HFFc6 (cell line): ENCODE measurements at regions not wholly inside any gene's neighbourhood (a gene's known extent, or its start where the extent isn't known, plus 50 kb on each side); places are given as distances from the start of the nearest gene placed in this dataset.

Experiments
- DNase-seq: peaks from one replicate; pipeline ENCODE4 v3.0.0-alpha.2; 2018
- H3K27ac Mint-ChIP-seq: 2 replicates; pipeline ENCODE4 v1.8.0; 2020; ENCODE audit warnings: mild to moderate bottlenecking, mixed read lengths
- H3K27me3 Mint-ChIP-seq: 2 replicates; pipeline ENCODE4 v1.8.0; 2021; ENCODE audit warnings: mild to moderate bottlenecking, moderate library complexity, mixed read lengths; ENCODE audit not compliant: insufficient read depth
- H3K36me3 Mint-ChIP-seq: 2 replicates; pipeline ENCODE4 v1.8.0; 2021; ENCODE audit warnings: low read depth, mixed read lengths
- H3K4me1 Mint-ChIP-seq: 2 replicates; pipeline ENCODE4 v1.8.0; 2020; ENCODE audit warnings: low read depth, mixed read lengths
- H3K4me3 Mint-ChIP-seq: 2 replicates; pipeline ENCODE4 v1.8.0; 2020; ENCODE audit warnings: mild to moderate bottlenecking, moderate library complexity, mixed read lengths
- H3K9me3 Mint-ChIP-seq: 2 replicates; pipeline ENCODE4 v1.8.0; 2020; ENCODE audit warnings: mild to moderate bottlenecking, mixed read lengths
- CTCF ChIP-seq: fragments of 200-600 bp; sonication (generic); IDR thresholded peaks from 2 replicates; pipeline ENCODE4 v1.5.0; 2021; ENCODE audit warnings: antibody characterized with exemption, mild to moderate bottlenecking

DNA sequence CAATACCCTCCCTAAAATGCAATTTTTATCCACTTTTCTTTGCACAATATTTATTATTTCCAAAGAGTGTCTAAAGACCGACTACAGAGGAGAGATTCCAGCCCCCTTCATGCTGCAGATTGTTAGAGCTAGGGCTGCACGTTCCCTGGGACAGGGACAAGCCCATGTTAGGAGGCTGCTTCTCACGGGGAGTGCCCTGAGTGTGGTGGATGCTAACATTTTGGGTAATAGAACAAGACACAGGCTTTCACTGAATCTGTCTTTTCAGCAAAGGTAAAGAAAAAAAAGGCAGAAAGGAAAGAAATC lies 125.4 kb downstream of the RIPK4 start:
- no peaks in the 10 kb centered on the region for H3K27me3 Mint-ChIP-seq
- peaks cover 10% of the 10 kb centered on the region for H3K36me3 Mint-ChIP-seq
- H3K4me3 Mint-ChIP-seq = peak overlapping the region; percentile 81
- DNase-seq = no peak
- peak overlapping the region; percentile 99 for H3K27ac Mint-ChIP-seq
- H3K9me3 Mint-ChIP-seq = peaks cover 9% of the 10 kb centered on the region
- H3K4me1 Mint-ChIP-seq = peaks cover 42% of the 10 kb centered on the region
- TF ChIP-seq CTCF = no peak

- Mint-ChIP-seq H3K27me3 (no peaks in the 10 kb centered on the region), H3K4me3 (peak overlapping the region; percentile 81), H3K27ac (peak overlapping the region; percentile 99), H3K9me3 (peaks cover 9% of the 10 kb centered on the region), H3K36me3 (peaks cover 10% of the 10 kb centered on the region), H3K4me1 (peaks cover 43% of the 10 kb centered on the region)
- no peak for TF ChIP-seq CTCF
- DNase-seq = peak; percentile 64
Measured at GRCh38 chr21:41640748-41641509, 125.9 kb downstream of the RIPK4 start.

DNA sequence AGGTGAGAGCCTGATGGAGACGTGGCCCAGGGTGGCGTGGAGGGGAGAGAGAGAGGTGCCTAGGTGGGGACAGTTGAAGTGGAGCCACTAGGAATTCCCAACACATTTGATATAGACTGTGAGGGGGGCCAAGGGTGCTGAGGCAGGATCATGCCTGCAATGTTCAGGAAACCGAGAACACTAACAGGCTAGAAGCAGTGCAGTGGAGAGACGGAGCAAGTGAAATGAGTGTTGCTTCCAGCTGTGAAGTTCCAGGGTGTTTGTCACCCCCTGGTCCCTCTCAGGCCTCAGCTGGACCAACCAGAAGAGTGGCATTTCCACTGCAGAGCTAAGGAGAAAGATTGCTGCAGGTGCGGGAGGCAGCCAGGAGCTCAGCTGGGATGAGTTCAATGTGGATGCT lies 127.1 kb downstream of the RIPK4 start:
- peaks cover 55% of the 10 kb centered on the region for H3K4me1 Mint-ChIP-seq
- H3K27ac Mint-ChIP-seq = peak overlapping the region; percentile 60

DNA sequence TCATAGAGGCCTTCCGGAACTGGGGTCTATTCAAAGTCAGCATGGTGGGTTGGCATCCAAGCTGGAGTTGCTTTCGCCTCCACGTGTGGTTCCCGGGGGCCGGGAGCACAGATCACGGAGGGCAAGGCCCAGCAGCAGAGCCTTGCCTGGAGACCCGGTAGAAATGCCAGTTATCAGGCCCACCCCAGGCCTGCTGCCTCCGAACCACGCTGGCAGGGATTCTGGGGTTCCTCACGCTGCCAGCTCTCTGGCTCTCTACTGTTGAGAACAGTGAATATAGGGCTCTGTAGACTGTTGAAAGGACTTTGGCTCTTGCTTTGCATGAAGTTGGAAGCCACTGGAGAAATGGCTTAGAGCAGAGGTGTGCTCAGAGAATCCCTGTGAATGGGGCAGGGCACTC lies 127.5 kb downstream of the RIPK4 start:
- H3K4me3 Mint-ChIP-seq = no peak overlapping the region
- peaks cover 9% of the 10 kb centered on the region for H3K9me3 Mint-ChIP-seq
- H3K36me3 Mint-ChIP-seq = peaks cover 10% of the 10 kb centered on the region
- DNase-seq = no peak
- no peak overlapping the region; the same call in 1 of the 2 replicates for H3K27ac Mint-ChIP-seq
- H3K27me3 Mint-ChIP-seq = no peaks in the 10 kb centered on the region
- TF ChIP-seq CTCF = no peak
- H3K4me1 Mint-ChIP-seq = peaks cover 59% of the 10 kb centered on the region

More for the DNA sequence above, 127.1 kb downstream of the RIPK4 start:
- DNase-seq = no peak
- no peak overlapping the region for H3K4me3 Mint-ChIP-seq
- no peak for TF ChIP-seq CTCF
- peaks cover 9% of the 10 kb centered on the region for H3K9me3 Mint-ChIP-seq
- H3K27me3 Mint-ChIP-seq = no peaks in the 10 kb centered on the region
- peaks cover 10% of the 10 kb centered on the region for H3K36me3 Mint-ChIP-seq

DNA sequence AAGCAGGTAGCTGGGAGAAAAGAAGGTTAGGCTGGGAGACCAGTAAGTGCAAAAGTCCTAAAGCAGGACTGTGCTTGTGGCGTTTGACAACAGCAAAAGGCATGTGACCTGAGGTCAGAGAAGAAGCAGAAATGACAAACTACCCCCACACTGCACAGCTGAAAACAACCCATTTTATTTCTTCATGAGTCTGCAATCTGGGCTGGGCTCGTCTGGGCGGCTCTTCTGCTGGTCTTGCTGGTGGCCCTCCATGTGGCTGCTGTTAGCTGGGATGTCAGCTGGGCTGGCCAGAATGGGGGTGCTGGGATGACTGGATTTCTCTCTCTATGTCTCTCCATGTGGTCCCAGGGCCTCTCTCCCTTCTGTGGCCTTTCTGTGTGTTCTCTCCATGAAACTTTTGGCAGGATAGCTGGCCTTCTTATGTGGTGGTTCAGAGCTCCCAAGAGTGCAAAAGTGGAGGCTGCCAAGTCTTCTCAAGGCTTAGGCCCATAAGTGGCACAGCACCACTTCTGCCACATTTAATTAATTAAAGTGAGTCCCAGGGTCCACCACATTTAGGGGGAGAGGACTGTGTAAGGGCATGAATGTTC lies 128.6 kb downstream of the RIPK4 start:
- no peak for DNase-seq
- TF ChIP-seq CTCF = no peak
- peaks cover 9% of the 10 kb centered on the region for H3K9me3 Mint-ChIP-seq
- H3K27me3 Mint-ChIP-seq = no peaks in the 10 kb centered on the region
- no peak overlapping the region for H3K27ac Mint-ChIP-seq
- peaks cover 54% of the 10 kb centered on the region for H3K4me1 Mint-ChIP-seq
- H3K4me3 Mint-ChIP-seq = no peak overlapping the region
- H3K36me3 Mint-ChIP-seq = peaks cover 10% of the 10 kb centered on the region
